ENCODE measurements at regions not wholly inside any gene's neighbourhood (a gene's known extent, or its start where the extent isn't known, plus 50 kb on each side); places are given as distances from the start of the nearest gene placed in this dataset.

GRCh38 chr6:25054469-25054868, 118.7 kb upstream of the RIPOR2 start:
- TF ChIP-seq EP300 (IDR thresholded peaks at IDR 0.05; ENCODE audit: borderline replicate concordance): no peak
- no peak for TF ChIP-seq CREB1 (IDR thresholded peaks at IDR 0.05; ENCODE audit: low read depth)
- no peak for TF ChIP-seq USF1 (IDR thresholded peaks at IDR 0.05)
- no peak for TF ChIP-seq RAD21 (IDR thresholded peaks at IDR 0.05; ENCODE audit: low read depth)
- TF ChIP-seq MAX (IDR thresholded peaks at IDR 0.05): no peak
- no peak for TF ChIP-seq TAF1 (IDR thresholded peaks at IDR 0.05; ENCODE audit: low read depth)
- TF ChIP-seq TCF12 (IDR thresholded peaks at IDR 0.05; ENCODE audit: low read depth): no peak
- no peak for TF ChIP-seq CEBPB (IDR thresholded peaks at IDR 0.05)
